ENCODE measurements at regions not wholly inside any gene's neighbourhood (a gene's known extent, or its start where the extent isn't known, plus 50 kb on each side); places are given as distances from the start of the nearest gene placed in this dataset.

- H3K9ac ChIP-seq (replicated peaks; ENCODE audit: extremely low read depth, insufficient read depth, low read length): no peak overlapping the region
Measured at GRCh38 chr11:45560913-45561281, 104.5 kb downstream of the CHST1 start.

More at GRCh38 chr11:45560913-45561281, 104.5 kb downstream of the CHST1 start:
- FAIRE-seq: no peak
- Histone ChIP-seq H3K9me1 (replicated peaks; ENCODE audit: control insufficient read depth, extremely low read depth, insufficient read depth, low read length) (no peaks in the 10 kb centered on the region), H4K20me1 (replicated peaks; ENCODE audit: control insufficient read depth, extremely low read depth, insufficient read depth, low read length) (no peaks in the 10 kb centered on the region), H2AFZ (ENCODE audit: low read depth, low read length) (no peak overlapping the region), H3K27me3 (ENCODE audit: control insufficient read depth in 2 of 2, insufficient read depth in 2 of 2, low read length in 2 of 2) (no peaks in the 10 kb centered on the region), H3K4me1 (ENCODE audit: control insufficient read depth, extremely low read depth, insufficient read depth, low read length) (no peaks in the 10 kb centered on the region), H3K36me3 (ENCODE audit: control insufficient read depth in 2 of 2, extremely low read depth in 1 of 2, insufficient read depth in 2 of 2, low read length in 2 of 2) (no peaks in the 10 kb centered on the region), H3K79me2 (ENCODE audit: control insufficient read depth, insufficient read depth, low read length) (no peaks in the 10 kb centered on the region), H3K9me3 (replicated peaks; ENCODE audit: control insufficient read depth, insufficient read depth, low read length) (no peaks in the 10 kb centered on the region), H3K27ac (ENCODE audit: insufficient read depth, low read depth, low read length) (no peak overlapping the region), H3K4me3 (replicated peaks in 1 of 3; ENCODE audit: insufficient read depth in 1 of 3, low read depth in 1 of 3, low read length in 3 of 3) (no peak overlapping the region), H3K4me2 (ENCODE audit: insufficient read depth, low read length) (no peak overlapping the region)
- ChIA-PET POLR2A (no interaction called here), CTCF (interaction anchor here (0.8 to 2.2 kb wide), 3 partner anchors 22 to 211 kb away, joined by 3 to 6 read pairs (median 4); no protein-coding TSS in a partner anchor)
- TF ChIP-seq JUN (IDR thresholded peaks at IDR 0.05; ENCODE audit: borderline replicate concordance, insufficient read depth, insufficient read length, low read depth): no peak
- TF ChIP-seq POLR2AphosphoS5 (IDR thresholded peaks at IDR 0.05; ENCODE audit: insufficient read depth, low read depth, low read length): no peak
- TF ChIP-seq CTCF (IDR thresholded peaks at IDR 0.05; ENCODE audit: extremely low read depth in 1 of 2, insufficient read depth in 1 of 2, low read depth in 1 of 2, low read length in 2 of 2): no peak
- no peak for TF ChIP-seq POLR2A (IDR thresholded peaks at IDR 0.05; ENCODE audit: low read depth, low read length)
- no peak for TF ChIP-seq EZH2 (IDR thresholded peaks at IDR 0.05; ENCODE audit: borderline replicate concordance, low read depth, low read length, severe bottlenecking)
- no peak for TF ChIP-seq GATA2 (IDR thresholded peaks at IDR 0.05; ENCODE audit: insufficient read depth, insufficient read length, low read depth, low read length)
- no peak for TF ChIP-seq MAX (IDR thresholded peaks at IDR 0.05; ENCODE audit: insufficient read depth, insufficient read length)
- no peak for TF ChIP-seq MYC (IDR thresholded peaks at IDR 0.05; ENCODE audit: low read depth, low read length)
- no peak for TF ChIP-seq FOS (IDR thresholded peaks at IDR 0.05; ENCODE audit: borderline replicate concordance, insufficient read depth, low read length)
- dilution Hi-C loops (cut with MboI; ENCODE audit: extremely low pct_ligation_motif_present, low sequenced_read_pairs): no loop called here
- BruUV-seq (replicated peaks): no TSS peak
- intact Hi-C loops (cut with micrococcal nuclease): no loop called here
- no peak for DNase-seq (ENCODE audit: low read depth, low spot score)

Measured in endothelial cell of umbilical vein (primary cell).